Heart right ventricle (tissue), 16 donors: ENCODE measurements at regions not wholly inside any gene's neighbourhood (a gene's known extent, or its start where the extent isn't known, plus 50 kb on each side); places are given as distances from the start of the nearest gene placed in this dataset.

ENCODE experiments used
- ATAC-seq, 8 donors: fragments of 200-7000 bp; cut with Tn5 transposase; one replicate each; pipeline ENCODE4 v1.9.1; 2020; ENCODE audit warnings: mild to moderate bottlenecking in 8 of 8, moderate library complexity in 8 of 8, moderate number of reproducible peaks in 1 of 8
- DNase-seq, 2 donors: peaks; one replicate each; pipeline ENCODE4 v3.0.0-alpha.2; 2020
- H3K27ac ChIP-seq, 10 donors: fragments of 200-600 bp; sonication (generic) in 2 of 10; one replicate each; pipeline versions ENCODE4 v1.5.0 to v1.8.0; 2020 to 2022; ENCODE audit warnings: mild to moderate bottlenecking in 3 of 10
- H3K27me3 ChIP-seq, 7 donors: fragments of 200-600 bp; one replicate each; pipeline ENCODE4 v1.8.0; 2021 to 2022; ENCODE audit warnings: mild to moderate bottlenecking in 2 of 7
- H3K36me3 ChIP-seq, 9 donors: fragments of 200-600 bp; sonication (generic) in 1 of 9; one replicate each; pipeline versions ENCODE4 v1.5.0 to v1.8.0; 2020 to 2022; ENCODE audit warnings: mild to moderate bottlenecking in 2 of 9
- H3K4me1 ChIP-seq, 9 donors: fragments of 200-600 bp; sonication (generic) in 1 of 9; one replicate each; pipeline versions ENCODE4 v1.5.0 to v1.8.0; 2020 to 2022; ENCODE audit warnings: mild to moderate bottlenecking in 4 of 9
- H3K4me3 ChIP-seq, 10 donors: fragments of 200-600 bp; sonication (generic) in 2 of 10; one replicate each; pipeline versions ENCODE4 v1.5.0 to v1.8.0; 2020 to 2022; ENCODE audit warnings: mild to moderate bottlenecking in 7 of 10, moderate library complexity in 2 of 10
- H3K9me3 ChIP-seq, 11 donors: fragments of 200-600 bp in 10 of 11; sonication (generic) in 2 of 11; one replicate each; pipeline versions ENCODE4 v1.5.0 to v1.8.0; 2013 to 2022; ENCODE audit warnings: mild to moderate bottlenecking in 2 of 11, control low read depth in 1 of 11, moderate library complexity in 1 of 11
- WGBS, 2 donors: extraction: QIAGEN DNeasy Blood & Tissue Kit; methylation state at CpG; one replicate each; pipeline ENCODE4 v1.1.7; 2013; ENCODE audit warnings: inconsistent platforms in 1 of 2; 5-methylcytosine and 5-hydroxymethylcytosine counted together
- intact Hi-C, 10 donors: fragments of 100-400 bp; cut with DNase I; formaldehyde crosslinking; loops; one replicate each; pipeline versions ENCODE4 v1.11.1 to v1.14.2; 2022
- TF ChIP-seq, protein P1 (sequence below), 9 donors: fragments of 200-600 bp; sonication (generic) in 2 of 9; IDR thresholded peaks; one replicate each; pipeline versions ENCODE4 v1.5.0 to v1.8.0; 2021 to 2022; ENCODE audit warnings: antibody characterized with exemption in 9 of 9, mild to moderate bottlenecking in 5 of 9, moderate library complexity in 1 of 9
- donor health status: Arrhythmogenic right ventricular cardiomyopathy.
- donor health status: ischemic (EF 13 %, LVEDD 7.1; RV severe dilation, severe dysfunction).
- donor health status: healthy with polysubstance abuse.
- donor health status: DM: no; HTN: yes; CAD: no.
- donor health status: DM: no; HTN: no; CAD: no.
- donor health status: ischemic (EF 25% LVEDD 6.9; RV normal size, moderate dysfunction).
- donor health status: ischemic (EF 25% LVEDD 5.7; RV mildly dilated, moderate dysfunction).
- donor health status: healthy.
- donor health status: DM: yes; HTN: yes; CAD: no.
- donor health status: Ischemic cardiomyopathy.
- donor health status: ischemic (EF 35%, LVEDD 5.7; RV mildly dilated, moderate dysfunction).
- donor health status: nonischemic (EF 11% LVEDD 7.7; RV severe dilation, severe dysfunction).
- donor health status: DM: yes; HTN: yes; CAD: no.
- donor health status: PGD.
- donor health status: ischemic (EF 29% LVEDD 5.4; RV normal size, mild dysfunction).
- donor health status: nonischemic (EF 23%, LVEDD 6.1; RV moderate dilation, normal function).

DNA sequence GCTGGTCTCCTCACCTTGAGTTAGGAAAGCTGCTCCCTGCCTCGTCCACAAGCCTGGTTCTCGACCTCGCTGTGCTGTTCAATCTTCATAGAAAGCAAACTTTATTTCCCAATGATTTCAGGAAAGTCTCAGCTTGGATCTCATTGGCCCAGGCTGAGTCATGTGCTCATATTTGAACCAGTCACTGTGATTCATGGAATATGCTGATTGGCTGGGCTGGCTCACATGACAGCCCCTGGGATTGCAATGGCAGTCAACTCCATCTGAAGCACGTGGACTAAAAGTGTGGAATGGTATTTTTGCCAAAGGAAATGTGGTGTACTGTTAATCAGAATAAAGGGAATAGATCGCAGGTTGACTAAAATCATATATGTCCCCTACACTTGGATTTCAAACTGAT is 396.6 kb downstream of the AACS start:
- no peak for ATAC-seq
- Histone ChIP-seq H3K4me3 (no peak overlapping the region), H3K4me1 (no peaks in the 10 kb centered on the region), H3K36me3 (no peaks in the 10 kb centered on the region), H3K27me3 (peaks cover 0 to 10% (median 5%) of the 10 kb centered on the region in 7 donors), H3K9me3 (no peaks in the 10 kb centered on the region), H3K27ac (no peak overlapping the region)
- DNase-seq, result no peak
- TF ChIP-seq, protein P1, sequence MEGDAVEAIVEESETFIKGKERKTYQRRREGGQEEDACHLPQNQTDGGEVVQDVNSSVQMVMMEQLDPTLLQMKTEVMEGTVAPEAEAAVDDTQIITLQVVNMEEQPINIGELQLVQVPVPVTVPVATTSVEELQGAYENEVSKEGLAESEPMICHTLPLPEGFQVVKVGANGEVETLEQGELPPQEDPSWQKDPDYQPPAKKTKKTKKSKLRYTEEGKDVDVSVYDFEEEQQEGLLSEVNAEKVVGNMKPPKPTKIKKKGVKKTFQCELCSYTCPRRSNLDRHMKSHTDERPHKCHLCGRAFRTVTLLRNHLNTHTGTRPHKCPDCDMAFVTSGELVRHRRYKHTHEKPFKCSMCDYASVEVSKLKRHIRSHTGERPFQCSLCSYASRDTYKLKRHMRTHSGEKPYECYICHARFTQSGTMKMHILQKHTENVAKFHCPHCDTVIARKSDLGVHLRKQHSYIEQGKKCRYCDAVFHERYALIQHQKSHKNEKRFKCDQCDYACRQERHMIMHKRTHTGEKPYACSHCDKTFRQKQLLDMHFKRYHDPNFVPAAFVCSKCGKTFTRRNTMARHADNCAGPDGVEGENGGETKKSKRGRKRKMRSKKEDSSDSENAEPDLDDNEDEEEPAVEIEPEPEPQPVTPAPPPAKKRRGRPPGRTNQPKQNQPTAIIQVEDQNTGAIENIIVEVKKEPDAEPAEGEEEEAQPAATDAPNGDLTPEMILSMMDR (IDR thresholded peaks at IDR 0.05), result no peak
- 82 to 85% methylated on average over 5 of the region's 5 CpGs for WGBS, 2 donors
- intact Hi-C loops, result no loop called here

DNA sequence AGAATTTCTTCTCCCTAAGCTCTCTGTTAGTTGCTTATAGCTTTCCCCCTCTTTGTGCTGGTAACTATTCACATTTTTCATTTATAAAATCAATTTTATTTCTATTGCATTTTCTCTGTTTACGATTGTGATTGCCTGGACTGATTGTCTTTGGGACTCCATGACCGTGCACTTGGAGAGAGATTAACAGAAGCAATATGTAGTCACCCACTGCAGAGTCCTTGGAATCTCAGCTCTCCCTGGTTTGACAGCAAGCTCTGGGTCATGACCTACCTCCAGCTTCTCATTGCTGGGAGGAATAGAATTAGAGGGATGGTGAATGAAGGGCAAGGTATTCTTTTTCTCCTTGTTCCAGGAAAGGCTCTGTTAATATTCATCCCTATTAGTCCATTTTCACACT is 398.2 kb downstream of the AACS start:
- ATAC-seq (no peak), DNase-seq (no peak)
- H3K27ac ChIP-seq, result no peak overlapping the region
- H3K27me3 ChIP-seq, result peaks cover 0 to 7% (median 0%) of the 10 kb centered on the region in 7 donors
- no peaks in the 10 kb centered on the region for H3K9me3 ChIP-seq
- H3K4me1 ChIP-seq, result no peaks in the 10 kb centered on the region
- H3K36me3 ChIP-seq, result no peaks in the 10 kb centered on the region
- intact Hi-C loops, result no loop called here
- TF ChIP-seq, protein P1 (IDR thresholded peaks at IDR 0.05), result no peak
- no peak overlapping the region for H3K4me3 ChIP-seq
- WGBS, 2 donors, result 67 to 79% methylated on average over 2 of the region's 2 CpGs

DNA sequence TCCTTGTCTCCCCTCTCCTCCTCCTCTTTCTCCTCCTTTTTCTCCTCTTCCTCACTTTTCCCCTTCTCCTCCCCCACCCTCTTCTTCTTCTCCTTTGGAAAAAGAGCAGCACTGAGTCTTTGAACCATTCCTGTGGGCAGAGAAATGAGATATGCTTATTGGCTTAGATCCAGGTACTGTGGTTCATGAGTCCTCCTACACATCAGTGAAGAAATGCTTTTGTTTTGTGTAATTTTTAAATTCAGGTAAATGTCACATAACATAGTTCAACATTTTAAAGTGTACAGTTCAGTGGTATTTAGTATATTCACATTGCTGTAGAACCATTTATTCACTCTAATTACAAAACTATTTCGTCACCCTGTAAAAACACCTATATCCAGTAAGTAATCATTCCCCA is 402.1 kb downstream of the AACS start:
- H3K27ac ChIP-seq, result no peak overlapping the region
- TF ChIP-seq, protein P1 (IDR thresholded peaks at IDR 0.05), result no peak
- WGBS, 2 donors, result 87 to 88% methylated on average over 1 of the region's 1 CpG
- intact Hi-C loops, result no loop called here
- DNase-seq (no peak), ATAC-seq (no peak)
- no peaks in the 10 kb centered on the region for H3K9me3 ChIP-seq
- peaks cover 0 to 7% (median 0%) of the 10 kb centered on the region in 7 donors for H3K27me3 ChIP-seq
- H3K36me3 ChIP-seq, result no peaks in the 10 kb centered on the region
- H3K4me3 ChIP-seq, result no peak overlapping the region
- no peaks in the 10 kb centered on the region for H3K4me1 ChIP-seq

DNA sequence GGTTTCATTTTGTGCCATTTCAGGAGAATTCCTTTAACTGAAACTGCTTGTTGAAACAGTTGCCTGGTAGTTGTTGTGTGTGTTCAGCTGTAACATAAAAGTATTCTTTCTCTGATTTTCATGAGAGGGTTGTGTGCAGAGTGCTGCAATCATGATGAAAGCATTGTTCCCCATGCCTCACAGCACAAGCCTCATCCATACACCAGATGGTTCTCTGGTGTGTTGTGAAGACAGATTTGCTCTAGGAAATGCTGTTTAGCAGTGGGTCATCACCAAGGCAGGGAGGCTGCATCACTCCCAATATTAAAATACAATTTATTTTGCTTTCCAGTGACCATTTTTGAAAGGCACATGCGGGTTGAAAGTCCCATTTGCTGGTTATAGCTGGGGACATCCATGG is 404.4 kb downstream of the AACS start:
- intact Hi-C loops, result no loop called here
- ATAC-seq, result no peak
- Histone ChIP-seq H3K4me1 (no peaks in the 10 kb centered on the region), H3K4me3 (no peak overlapping the region), H3K9me3 (no peaks in the 10 kb centered on the region), H3K36me3 (no peaks in the 10 kb centered on the region), H3K27me3 (peaks cover 0 to 7% (median 0%) of the 10 kb centered on the region in 7 donors), H3K27ac (no peak overlapping the region)
- TF ChIP-seq, protein P1 (IDR thresholded peaks at IDR 0.05), result no peak
- 68 to 83% methylated on average over 1 of the region's 1 CpG for WGBS, 2 donors
- DNase-seq, result no peak
